Hypothalamus (tissue), 51 donors: ENCODE measurements at regions not wholly inside any gene's neighbourhood (a gene's known extent, or its start where the extent isn't known, plus 50 kb on each side); places are given as distances from the start of the nearest gene placed in this dataset.

ENCODE experiments used
- DNase-seq, 51 donors: peaks; one replicate each; lab custom pipeline; 2025; lab: John Stamatoyannopoulos, UW

- DNase-seq: no peak
Measured at GRCh38 chr10:78491812-78492211, 458.1 kb downstream of the RPS24 start.

GRCh38 chr10:78492424-78492823 lies 458.8 kb downstream of the RPS24 start:
- no peak for DNase-seq

DNA sequence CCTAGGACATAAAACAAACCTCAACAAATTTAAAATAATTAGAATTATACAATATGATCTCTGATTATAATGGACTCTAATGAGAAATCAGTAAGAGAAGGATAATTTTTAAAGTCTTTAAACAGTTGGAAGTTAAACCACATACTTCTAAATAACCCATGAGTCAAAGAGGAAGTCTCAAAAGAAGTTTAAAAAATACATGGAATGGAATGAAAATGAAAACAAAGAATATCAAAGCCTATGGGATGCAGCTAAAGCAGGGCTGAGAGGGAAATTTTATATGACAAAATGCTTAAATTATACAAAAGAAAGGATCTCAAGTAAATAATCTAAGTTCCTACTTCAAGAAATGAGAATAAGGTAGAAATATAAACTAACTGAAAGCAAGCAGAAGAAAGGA lies 460.5 kb downstream of the RPS24 start:
- DNase-seq: no peak

DNA sequence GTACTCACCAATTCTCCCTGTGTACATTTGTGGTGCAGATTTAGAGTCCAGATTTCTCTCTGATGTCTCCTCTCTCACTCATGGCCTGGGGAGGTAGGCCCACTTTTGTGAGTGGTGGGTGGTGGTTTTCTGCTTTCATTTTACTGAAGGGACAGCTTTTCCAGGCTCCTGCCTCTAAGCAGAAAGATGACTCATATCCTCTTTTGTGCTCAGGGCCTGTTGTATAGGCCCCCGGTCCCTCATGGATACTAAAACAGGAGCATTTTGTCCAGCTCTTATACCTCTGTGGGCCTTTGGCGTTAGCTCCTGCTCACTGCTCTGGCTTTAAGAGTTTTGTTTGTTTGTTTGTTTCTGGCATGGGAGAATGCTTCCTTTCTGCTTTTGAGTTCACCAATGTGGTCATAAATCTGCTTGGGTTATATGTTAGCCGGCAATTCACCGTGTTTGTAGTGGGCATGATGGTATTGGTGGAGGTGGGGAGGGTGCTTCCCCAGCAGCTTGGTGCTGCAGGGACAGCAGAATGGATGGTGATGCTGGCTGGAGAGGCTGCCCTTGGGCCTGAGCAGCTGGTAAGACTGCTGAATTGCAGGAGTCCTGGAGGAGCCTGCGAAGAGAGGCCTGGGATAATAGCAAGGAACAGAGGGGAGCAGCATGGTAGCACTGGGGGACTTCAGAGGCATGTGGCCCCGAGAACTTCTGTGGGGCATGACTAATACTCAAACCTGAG lies 468.7 kb downstream of the RPS24 start:
- no peak for DNase-seq

- no peak for DNase-seq
Measured at GRCh38 chr10:78504181-78504580, 470.5 kb downstream of the RPS24 start.

DNA sequence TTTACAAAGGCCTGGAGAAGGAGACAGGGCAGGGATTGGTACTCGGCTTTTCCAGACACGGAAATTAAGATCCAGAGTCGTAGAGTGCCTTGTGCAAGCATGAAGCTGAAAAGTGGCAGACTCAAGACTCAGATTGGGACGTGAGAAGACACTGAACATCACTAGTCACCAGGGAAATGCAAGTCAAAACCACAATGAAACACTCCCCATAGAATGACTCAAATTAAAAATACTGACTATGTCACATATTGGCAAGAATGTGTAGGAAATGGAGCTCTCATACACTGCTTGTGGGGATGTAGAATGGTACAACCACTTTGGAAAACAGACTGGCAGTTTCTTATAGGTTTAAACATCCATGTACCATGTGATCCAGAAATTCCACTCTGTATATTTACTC lies 472.0 kb downstream of the RPS24 start:
- no peak for DNase-seq

DNA sequence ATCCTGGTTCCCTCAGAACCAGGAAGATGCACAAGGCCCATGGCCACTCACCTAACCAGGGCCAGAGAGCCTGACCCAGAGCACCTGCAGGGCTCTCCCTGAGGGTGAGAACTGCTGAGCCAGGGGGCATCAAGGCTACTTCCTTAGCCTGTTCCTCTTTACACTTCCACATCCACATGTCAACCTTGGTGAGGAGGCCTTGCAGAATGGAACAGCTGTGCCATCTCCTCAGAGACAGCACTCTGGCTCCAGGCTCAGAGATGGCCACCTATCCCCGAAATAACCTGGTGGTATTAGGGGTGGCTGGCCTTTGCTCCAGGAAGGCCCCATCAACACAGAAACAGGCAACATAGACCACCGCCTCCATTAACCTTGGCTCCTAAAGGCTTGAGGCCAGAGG lies 473.0 kb downstream of the RPS24 start:
- DNase-seq: no peak

GRCh38 chr10:78507510-78508160 lies 474.0 kb downstream of the RPS24 start:
- peak in 7 of 51 donors; percentile 16 to 52 (median 23) for DNase-seq

DNA sequence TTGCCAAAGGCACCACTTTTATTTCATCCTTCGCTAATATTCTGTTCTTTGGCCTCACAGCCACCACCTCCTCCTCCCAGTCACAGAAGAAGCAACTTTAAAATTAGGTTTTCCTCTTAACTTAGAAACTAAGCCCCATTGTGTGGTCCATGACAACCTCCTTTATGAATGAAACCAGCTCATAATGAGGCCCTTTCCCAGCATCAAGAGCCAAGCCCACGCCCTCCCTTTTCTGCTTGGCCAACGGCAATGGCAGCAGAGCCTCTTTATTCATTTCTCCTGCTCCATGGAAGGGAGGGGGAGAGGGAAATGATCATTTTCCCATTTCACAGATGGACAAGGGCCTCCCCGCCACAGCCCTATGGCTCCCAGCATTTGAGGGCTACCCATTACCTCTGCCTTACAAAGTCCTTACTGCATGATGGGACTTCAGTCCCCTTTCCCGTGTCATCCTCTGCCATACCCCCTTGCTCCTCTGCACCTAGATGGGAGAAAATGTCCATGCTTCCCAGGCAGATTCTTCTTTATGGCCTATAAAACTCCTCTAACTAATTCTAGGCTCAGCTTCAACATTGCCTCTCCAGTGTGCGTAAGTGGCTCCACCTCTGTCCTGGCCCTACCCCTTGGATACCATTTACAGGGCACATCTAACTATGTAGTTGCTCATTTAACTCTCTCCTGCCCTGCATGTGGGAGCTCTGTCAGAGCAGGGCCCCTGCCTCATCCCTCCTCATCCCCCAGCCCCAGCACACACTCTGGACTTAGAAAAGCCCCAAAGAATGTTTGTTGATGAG lies 475.5 kb downstream of the RPS24 start:
- peak in 12 of 51 donors; percentile 26 to 58 (median 42) for DNase-seq

- peak in 5 of 51 donors; percentile 17 to 42 (median 23) for DNase-seq
Measured at GRCh38 chr10:78510566-78511323, 477.1 kb downstream of the RPS24 start.

DNA sequence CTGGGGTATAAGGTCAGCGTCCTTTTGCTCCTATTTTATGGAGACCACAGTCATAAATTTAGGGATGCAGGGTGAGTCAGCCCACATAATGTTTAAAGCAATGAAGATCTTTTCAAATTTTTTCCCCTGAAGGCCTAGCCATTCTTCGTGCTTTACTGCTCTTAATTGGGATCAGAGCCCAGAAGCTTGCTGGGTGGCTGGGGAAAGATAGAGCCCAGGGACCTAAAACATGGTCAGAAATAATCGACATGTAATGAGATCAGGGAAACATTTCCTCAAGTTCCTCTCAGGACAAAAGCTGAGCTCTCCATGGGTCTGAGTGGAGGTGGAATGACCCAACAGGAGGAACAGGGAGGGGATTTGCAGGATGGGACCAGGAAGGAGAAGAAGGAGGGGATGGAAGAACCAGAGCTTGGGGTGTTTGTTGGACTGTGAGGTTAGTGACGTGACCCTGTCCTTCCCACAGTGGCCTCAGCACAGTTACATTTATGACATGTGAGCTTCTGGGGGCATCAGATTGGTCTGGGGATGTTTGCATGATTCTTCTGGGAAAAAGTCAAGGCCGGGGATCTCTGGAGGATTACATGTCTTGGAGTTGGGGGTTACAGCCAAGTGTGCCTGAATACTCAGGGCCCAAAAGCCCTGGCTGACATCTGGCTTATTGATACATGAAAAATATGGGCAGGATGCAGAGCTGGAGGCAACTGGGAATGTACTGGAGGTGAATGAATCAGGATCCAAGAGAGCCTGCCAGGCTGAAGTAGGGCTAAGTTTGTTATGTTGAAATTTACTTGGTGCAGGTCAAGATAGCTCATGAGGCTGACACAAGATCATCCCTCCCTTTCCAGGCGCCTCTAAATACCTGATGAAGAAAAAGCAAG lies 477.9 kb downstream of the RPS24 start:
- DNase-seq: no peak

GRCh38 chr10:78512205-78512550 lies 478.5 kb downstream of the RPS24 start:
- DNase-seq: no peak

GRCh38 chr10:78513330-78513729 lies 479.7 kb downstream of the RPS24 start:
- DNase-seq: no peak

GRCh38 chr10:78513986-78514385 lies 480.3 kb downstream of the RPS24 start:
- DNase-seq: no peak

DNA sequence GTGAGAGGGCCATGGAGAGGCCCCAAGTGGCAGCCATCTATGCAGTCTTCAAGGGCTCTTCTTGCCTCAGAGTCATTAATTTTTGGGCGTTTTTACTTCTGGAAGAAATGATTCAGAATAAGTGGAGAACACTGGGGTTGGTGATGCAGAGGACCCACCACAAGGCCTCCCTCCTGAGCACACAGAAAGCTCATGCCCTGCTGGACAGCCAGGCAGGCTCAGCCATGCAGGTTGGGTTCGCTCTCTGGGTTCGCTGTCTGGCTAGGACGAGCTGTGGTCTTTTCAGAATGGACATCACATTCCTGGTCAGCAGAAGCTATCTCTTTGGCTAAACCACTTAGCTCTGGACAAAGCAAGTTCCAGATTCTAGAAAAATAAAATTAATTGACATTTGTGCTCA lies 480.8 kb downstream of the RPS24 start:
- no peak for DNase-seq

DNA sequence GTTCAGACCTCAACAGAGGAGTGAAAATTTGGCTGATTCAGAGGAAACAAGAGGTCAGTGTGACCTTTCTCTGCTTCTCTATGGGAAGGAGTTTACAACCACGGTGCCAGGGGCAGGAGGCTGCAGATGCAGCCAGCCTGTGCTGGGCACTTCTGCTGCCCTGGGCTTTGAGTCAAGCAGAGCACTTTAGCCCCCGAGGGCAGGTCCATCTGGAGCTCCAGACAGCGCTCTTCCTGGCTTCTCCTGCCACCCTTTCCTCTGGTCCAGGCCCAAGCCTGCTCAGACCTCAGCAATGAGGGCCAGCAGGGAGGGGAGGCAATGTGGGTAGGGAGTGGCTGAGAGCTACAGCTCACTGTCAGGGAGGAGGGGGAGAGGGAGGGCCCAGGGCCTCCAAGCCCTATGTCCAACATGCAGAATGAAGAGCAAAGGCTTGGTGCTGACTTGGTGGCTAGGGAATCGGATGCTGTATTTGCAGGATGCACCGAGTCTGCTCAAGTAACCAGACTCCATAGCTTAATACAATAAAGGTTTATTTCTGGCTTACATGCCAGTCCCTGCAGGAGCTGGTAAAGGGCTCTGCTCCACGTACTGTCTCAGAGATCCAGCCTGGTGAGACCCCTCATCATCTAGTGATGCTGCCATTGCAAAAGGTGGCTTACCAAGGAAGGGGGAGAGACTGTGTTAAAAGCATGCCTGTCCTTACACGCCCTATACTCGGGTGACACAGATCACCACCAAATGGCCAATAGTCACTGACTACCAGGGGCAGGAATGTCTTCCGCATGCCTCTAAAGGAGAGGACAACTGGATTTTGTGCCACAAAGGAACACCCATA lies 481.6 kb downstream of the RPS24 start:
- DNase-seq: peak in 10 of 51 donors; percentile 19 to 62 (median 36)

DNA sequence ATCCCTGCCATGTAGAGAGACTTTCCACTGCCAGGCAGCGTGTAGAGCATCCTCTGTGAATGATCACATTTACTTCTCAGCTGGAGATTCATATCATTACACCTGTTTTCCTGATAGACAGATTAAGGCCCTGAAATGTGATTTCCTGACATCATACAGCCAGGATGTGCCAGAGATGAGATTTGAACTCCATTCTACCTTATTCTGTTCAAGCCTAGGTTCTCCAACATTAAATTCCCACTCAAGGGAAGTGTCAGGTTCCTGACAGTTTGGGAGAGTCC lies 482.1 kb downstream of the RPS24 start:
- DNase-seq: no peak

DNA sequence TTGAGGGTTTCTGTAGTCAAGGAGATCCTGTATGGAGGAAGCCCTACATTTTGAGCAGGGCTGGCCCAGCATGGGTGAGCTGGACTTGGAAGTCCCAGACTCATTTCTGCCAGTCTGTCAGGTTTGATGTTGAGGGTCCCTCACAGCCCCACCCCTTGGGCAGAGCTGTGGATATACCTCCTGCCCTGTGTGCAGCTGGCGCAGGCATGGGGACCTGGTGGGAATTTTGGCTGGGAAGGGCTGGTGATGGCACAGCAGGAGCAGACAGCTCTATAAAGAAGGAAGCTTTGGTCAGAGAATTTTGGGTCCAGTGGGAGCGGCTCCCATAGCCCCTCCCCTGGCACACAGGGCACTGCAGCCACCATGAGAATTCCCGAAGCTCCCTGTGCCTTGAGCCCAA lies 482.6 kb downstream of the RPS24 start:
- DNase-seq: no peak

DNA sequence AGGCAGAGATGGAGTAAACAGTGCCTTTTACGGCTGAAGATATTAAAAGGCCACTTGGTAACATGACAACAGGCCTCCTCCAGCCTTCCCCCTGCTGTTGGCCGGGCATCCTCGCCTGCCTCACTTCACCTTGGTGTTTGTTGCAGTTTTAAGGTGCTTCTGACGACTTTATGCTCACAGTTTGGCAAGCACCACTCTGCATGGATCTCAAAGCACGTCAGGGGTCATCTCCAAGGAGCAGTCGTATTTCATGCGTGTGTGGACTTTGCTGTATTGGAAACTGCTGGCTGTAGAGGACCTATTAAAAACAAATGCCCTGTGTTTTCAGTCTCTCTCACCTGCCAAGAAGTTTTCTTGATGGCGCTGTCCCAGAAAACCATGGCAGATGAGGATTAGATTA lies 483.1 kb downstream of the RPS24 start:
- DNase-seq: peak in 1 of 51 donors; percentile 13
